GM19023 (cell line): ENCODE measurements at regions not wholly inside any gene's neighbourhood (a gene's known extent, or its start where the extent isn't known, plus 50 kb on each side); places are given as distances from the start of the nearest gene placed in this dataset.

Experiments used
- ATAC-seq: cut with Tn5 transposase; IDR thresholded peaks from one replicate; pipeline ENCODE4 v1.9.1; 2021; ENCODE audit warnings: mild to moderate bottlenecking, moderate library complexity; ENCODE audit not compliant: unreplicated experiment

- no peak for ATAC-seq
Observed at GRCh38 chr2:71938659-71939587, 208.7 kb downstream of the CYP26B1 start.

- ATAC-seq = no peak
Observed at GRCh38 chr2:71938108-71938507, 209.6 kb downstream of the CYP26B1 start.

DNA sequence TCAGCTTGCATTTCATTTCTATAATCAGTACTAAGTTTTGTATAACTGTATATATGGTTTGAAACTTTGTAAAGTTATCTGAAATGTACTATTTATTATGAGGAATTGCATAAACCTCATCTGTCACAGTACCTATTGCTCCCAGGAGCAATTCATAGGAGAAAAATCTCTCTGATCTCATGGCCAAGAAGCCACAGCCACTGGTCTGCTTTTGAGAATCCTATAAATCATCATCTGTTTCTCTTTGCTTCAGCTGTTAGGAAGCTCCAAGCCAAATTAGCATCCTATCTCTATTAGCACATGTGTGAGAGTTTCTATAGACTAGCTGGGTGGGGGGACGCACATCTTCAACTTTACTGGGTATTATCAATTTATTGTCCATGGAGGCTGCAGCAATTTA is 210.3 kb downstream of the CYP26B1 start:
- no peak for ATAC-seq

DNA sequence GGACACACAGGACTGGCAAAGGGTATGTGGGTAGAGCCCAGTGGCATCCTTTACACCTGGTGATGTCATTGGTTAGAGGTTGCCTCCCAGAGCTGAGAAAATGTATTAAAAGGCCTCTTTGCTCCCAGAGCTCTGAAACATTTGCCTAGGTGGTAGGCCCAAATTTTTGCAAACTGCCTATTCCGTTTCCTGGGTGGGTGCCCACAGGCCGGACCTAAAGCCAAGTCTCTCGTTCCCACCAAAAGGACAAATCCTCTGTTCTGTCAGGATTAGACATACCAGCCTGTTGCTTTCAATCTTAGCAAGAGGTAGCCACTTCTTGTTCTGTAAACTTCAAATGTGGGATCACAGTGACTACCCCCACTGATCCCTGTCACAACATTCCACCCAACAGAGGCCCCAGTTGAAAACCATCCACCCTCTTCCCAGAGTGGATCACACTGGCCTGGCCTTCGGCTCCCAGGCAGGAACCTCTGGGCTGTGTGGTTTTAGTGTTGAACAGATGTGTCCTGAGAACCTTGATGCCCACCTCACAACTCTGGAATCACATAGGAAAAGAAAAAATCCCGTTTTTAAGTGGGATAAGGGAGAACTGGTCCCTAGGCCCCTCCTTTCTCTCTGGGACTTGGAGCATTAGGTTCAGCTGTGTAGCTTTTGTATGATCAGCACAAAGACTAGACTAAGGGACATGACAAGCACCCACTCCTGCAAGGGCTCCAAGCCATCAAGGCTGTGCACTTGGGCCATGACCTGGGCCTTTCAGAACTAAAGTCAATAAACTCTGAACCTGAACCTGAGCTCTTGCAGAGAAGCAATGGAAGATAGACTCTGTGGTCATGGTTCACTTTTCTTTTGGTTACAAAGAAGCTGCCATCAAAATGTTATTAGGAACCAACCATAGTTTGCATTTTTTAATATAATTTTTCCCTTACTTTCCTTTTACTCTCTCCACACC is 211.3 kb downstream of the CYP26B1 start:
- ATAC-seq = no peak

DNA sequence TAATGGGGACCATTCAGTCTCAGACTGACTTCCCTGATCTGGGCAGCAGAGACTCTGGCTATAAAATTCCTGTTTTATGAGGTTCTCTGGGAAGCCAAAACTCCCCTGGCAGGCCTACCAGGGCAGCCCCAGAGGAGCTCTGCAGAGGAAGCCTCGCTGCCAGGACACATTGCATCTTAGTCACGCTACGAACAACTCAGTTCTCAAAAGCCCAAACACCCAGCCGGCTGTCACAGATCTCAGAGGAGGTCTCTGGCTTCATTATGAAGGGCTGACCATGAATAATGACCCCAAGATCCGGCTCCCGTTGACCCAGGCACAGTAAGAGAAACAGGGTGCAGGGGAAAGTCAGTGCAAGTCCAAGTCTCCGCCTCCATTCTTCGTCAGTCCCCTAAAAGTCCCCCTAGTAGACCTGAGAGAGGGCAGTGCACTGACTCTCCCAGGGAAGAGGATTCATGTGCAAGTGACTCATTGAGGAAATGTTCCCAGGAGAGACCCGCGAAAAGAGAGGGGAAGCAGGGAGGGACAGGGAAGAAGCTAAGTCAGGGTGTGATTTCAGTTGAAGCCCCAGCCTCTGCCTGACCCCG is 212.3 kb downstream of the CYP26B1 start:
- no peak for ATAC-seq

DNA sequence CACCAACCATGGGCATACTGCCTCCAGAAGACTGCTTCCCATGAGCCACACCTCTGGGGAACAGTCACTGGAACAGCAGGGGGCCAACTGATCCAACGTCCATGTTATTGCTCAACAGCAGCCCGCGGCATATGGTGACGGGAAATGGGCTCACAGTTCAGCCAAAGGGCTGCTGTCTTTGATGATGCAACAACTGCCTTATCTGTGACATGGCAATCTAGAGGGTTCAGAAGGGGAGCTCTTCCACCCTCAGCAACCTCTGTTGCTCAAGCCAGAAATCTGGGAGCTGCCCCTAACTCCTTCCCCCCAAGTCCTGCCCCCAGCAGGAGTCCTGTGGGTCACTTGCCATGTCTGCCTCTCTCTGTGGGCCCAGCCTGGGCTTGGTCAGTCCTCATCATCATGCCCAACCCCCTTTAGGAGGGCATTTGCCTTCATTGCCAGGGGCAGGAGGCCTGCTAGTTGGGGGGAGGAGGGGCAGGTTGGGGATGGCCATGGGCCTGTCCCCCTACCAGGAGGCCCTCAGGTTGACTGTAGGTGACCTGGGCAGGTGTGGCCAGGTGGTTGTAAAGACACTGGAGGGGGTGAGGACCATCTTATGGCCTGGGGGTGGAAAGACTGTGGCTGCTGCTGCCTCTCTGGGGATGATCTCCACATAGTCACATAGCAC is 212.9 kb downstream of the CYP26B1 start:
- ATAC-seq = no peak

DNA sequence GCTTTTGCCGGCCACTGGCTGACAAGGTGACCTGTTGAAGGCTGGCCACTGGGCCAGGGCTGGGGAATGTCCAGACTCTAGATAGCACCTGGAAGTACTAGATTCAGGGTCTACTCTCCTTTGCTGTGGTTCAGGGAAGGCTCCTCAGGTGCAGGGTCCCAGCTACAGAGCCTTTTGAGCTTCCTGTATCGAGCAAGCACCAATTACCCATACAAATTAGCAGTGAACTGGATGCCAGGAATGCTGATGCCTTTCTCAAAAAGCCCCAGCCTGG is 213.4 kb downstream of the CYP26B1 start:
- no peak for ATAC-seq

GRCh38 chr2:71933467-71934319 is 214.0 kb downstream of the CYP26B1 start:
- no peak for ATAC-seq

- no peak for ATAC-seq
Observed at GRCh38 chr2:71932780-71933466, 214.7 kb downstream of the CYP26B1 start.

- ATAC-seq = no peak
Observed at GRCh38 chr2:71932037-71932779, 215.5 kb downstream of the CYP26B1 start.

GRCh38 chr2:71930049-71930681 is 217.5 kb downstream of the CYP26B1 start:
- ATAC-seq = no peak

DNA sequence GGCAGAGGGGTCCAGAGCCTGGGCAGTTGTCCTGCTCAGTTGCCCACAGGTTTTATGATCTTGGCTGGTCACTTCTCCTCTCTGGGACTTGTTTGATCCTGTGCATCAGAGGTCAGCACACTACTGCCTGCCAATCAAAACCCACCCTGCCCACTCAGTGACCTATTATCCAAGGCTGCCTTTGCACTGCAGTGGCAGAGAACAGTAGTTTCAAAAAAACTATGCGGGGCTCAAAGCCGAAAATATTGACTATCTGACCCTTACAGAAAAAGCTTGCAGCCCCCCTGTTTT is 218.2 kb downstream of the CYP26B1 start:
- no peak for ATAC-seq

DNA sequence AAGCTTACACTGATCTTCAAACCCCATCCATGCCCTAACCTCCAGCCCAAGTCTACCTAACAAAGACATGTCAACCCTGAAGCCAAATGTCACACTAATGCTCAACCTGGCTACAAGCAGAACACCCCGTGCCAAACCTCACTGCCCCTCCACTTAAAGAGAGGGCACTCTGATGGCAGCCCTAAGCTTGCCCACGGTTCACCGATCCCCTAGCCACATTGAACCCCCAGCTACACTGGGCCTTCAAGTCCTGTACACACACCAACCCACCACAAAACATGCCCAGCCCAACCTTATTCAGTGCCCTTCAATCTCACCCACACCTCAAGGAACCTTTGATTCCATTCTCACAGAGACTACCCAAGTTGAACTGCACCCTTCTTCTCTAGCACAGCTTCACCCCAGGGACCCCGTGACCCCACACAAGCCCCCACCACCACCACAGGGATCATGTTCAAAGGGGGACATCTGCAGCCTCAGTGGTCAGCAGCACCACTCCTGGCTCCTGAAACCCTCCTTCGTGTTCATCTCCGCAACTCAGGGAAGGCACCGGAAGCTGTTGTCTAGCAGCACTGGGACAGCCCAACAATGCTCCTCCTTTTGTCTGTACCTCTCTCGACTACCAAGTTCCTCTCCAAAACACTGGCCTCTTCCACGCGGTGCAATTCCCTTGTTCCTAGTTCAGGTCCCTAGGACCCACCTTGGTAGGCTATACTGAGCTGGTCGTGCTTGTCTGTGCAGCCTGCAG is 218.8 kb downstream of the CYP26B1 start:
- no peak for ATAC-seq

DNA sequence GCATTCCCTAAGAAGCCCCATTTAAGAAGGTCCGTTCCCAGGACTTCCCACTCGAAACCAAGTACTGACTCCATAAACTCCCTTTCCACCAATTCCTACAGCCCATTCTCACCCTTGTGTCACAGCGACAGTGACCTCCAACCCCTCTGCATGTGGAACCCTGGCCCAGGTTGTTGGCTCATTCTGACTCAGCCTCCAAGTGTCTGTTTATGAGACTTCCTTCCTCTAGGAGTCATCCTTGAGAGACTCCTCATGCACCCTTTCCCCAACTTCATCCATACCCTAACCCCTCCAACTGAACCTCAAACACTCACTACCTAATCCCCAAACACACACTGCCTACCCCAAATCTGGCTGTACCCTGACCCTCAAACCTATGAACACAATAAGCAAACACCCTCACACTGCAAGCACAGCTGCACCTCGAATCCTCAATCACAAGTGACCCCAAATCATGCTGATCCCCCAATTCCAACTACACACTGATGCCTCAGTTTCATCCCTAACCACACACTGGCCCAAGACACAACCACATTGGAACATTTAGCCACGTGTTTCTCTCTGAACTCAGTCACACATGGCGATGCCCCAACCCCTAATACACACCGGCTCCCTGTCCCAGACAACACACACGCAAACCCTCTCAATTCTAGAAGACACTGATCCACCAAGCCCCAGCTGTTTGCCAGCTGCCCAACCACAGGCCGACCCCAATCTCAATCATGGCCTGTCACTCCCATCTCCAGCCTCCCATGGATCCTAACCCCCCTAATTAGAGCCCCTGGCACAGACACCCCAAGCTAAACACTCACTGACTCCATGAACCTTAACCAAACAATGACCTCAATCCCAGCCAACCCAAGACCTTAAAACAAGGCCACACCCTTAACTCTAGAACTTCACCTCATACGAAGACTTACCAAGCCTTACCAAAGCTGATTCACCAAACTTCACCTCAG is 219.6 kb downstream of the CYP26B1 start:
- no peak for ATAC-seq

GRCh38 chr2:71926876-71927756 is 220.5 kb downstream of the CYP26B1 start:
- no peak for ATAC-seq

DNA sequence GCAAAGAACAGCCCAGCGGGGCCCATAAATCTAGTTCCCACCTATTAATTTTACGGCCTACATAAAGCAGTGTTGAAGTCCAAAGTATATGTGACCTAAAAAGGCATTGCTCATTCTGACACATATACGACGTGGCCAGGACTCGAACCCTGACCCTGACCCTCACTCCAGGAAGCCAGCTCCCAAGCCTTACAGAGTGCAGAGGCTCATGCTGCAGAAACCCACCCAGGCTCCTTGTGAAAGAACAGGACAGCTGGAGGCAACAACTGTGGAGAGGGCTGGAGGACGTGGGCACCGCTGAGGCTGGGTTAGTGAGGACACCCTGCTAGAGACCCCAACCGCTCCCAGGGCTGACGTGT is 221.6 kb downstream of the CYP26B1 start:
- no peak for ATAC-seq
